Lung (tissue), 11 donors: ENCODE measurements at regions not wholly inside any gene's neighbourhood (a gene's known extent, or its start where the extent isn't known, plus 50 kb on each side); places are given as distances from the start of the nearest gene placed in this dataset.

Experiments
- ATAC-seq: fragments of 200-7000 bp; cut with Tn5 transposase; one replicate; pipeline ENCODE4 v1.9.1; 2020; ENCODE audit warnings: moderate number of reproducible peaks; ENCODE audit not compliant: insufficient read depth, low FRiP score
- DNase-seq, 3 donors: peaks; one replicate each; pipeline ENCODE4 v3.0.0-alpha.2; 2013 to 2017
- H3K27ac ChIP-seq, 2 donors: one replicate each; pipeline ENCODE4 v1.5.1; 2013; ENCODE audit warnings: mild to moderate bottlenecking in 2 of 2, moderate library complexity in 2 of 2, control low read depth in 1 of 2, inconsistent platforms in 1 of 2, low read depth in 1 of 2, low read length in 1 of 2
- H3K27me3 ChIP-seq, 3 donors: one replicate each; pipeline ENCODE4 v1.5.1; 2013; ENCODE audit warnings: low read length in 2 of 3; ENCODE audit not compliant: control insufficient read depth in 3 of 3, insufficient read depth in 3 of 3
- H3K36me3 ChIP-seq, 4 donors: one replicate each; pipeline ENCODE4 v1.5.1; 2013; ENCODE audit warnings: low read length in 4 of 4, mild to moderate bottlenecking in 1 of 4, moderate library complexity in 1 of 4; ENCODE audit not compliant: control insufficient read depth in 4 of 4, insufficient read depth in 4 of 4
- H3K4me1 ChIP-seq, 5 donors: one replicate each; pipeline ENCODE4 v1.5.1; 2013; ENCODE audit warnings: low read length in 5 of 5, mild to moderate bottlenecking in 2 of 5, moderate library complexity in 1 of 5; ENCODE audit not compliant: control insufficient read depth in 5 of 5, insufficient read depth in 5 of 5
- H3K4me3 ChIP-seq: one replicate; pipeline ENCODE4 v1.5.1; 2013; ENCODE audit warnings: mild to moderate bottlenecking, control low read depth, moderate library complexity
- H3K9ac ChIP-seq, 2 donors: one replicate each; pipeline ENCODE4 v1.5.1; 2013; ENCODE audit warnings: low read length in 2 of 2, control low read depth in 1 of 2; ENCODE audit not compliant: insufficient read depth in 1 of 2
- H3K9me3 ChIP-seq, 4 donors: one replicate each; pipeline ENCODE4 v1.5.1; 2013; ENCODE audit warnings: low read length in 3 of 4, mild to moderate bottlenecking in 1 of 4, moderate library complexity in 1 of 4; ENCODE audit not compliant: control insufficient read depth in 4 of 4, insufficient read depth in 3 of 4
- WGBS, 2 donors: extraction: QIAGEN DNeasy Blood & Tissue Kit; methylation state at CpG; one replicate each; pipeline ENCODE4 v1.1.7; 2013; 5-methylcytosine and 5-hydroxymethylcytosine counted together
- TF ChIP-seq, protein P1 (sequence below): IDR thresholded peaks from 2 replicates; pipeline ENCODE4 v1.5.1; 2012; ENCODE audit warnings: mild to moderate bottlenecking; ENCODE audit errors: control extremely low read depth, extremely low read depth
- donor health status: control.
- donor health status: control.
- donor health status: Bipolar disorder and iron deficiency.
- donor health status: healthy.
- donor health status: DM: yes; HTN: yes; CAD: no.

DNA sequence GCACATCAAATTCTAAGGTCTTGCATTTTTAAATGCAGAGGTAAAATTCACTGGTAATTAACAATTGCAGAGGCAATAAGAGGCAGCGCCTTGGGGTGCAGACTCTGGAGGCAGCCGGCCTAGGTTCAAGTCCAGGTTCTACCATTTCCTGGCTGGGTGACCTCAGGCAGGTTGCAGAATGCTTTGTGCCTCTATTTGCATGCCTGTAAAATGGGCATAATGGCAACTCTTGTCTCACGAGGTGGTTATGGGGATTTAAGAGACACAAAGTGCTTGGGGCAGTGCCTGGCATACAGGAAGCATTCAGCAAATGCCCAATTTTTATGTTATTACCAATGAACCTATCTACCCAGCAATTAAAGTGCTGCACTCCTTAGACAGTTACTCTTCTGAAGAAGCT lies 180.0 kb upstream of the LHX5 start:
- H3K27me3 ChIP-seq: peaks cover 0 to 6% (median 4%) of the 10 kb centered on the region in 3 donors
- no peak overlapping the region for H3K9ac ChIP-seq
- H3K36me3 ChIP-seq: no peaks in the 10 kb centered on the region
- no peak for DNase-seq
- 68 to 79% methylated on average over 3 of the region's 3 CpGs for WGBS, 2 donors
- H3K27ac ChIP-seq: no peak overlapping the region
- no peaks in the 10 kb centered on the region for H3K4me1 ChIP-seq
- peaks cover 0 to 18% (median 9%) of the 10 kb centered on the region in 4 donors for H3K9me3 ChIP-seq
- no peak overlapping the region for H3K4me3 ChIP-seq
- TF ChIP-seq, protein P1, sequence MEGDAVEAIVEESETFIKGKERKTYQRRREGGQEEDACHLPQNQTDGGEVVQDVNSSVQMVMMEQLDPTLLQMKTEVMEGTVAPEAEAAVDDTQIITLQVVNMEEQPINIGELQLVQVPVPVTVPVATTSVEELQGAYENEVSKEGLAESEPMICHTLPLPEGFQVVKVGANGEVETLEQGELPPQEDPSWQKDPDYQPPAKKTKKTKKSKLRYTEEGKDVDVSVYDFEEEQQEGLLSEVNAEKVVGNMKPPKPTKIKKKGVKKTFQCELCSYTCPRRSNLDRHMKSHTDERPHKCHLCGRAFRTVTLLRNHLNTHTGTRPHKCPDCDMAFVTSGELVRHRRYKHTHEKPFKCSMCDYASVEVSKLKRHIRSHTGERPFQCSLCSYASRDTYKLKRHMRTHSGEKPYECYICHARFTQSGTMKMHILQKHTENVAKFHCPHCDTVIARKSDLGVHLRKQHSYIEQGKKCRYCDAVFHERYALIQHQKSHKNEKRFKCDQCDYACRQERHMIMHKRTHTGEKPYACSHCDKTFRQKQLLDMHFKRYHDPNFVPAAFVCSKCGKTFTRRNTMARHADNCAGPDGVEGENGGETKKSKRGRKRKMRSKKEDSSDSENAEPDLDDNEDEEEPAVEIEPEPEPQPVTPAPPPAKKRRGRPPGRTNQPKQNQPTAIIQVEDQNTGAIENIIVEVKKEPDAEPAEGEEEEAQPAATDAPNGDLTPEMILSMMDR: no peak
- no peak for ATAC-seq

DNA sequence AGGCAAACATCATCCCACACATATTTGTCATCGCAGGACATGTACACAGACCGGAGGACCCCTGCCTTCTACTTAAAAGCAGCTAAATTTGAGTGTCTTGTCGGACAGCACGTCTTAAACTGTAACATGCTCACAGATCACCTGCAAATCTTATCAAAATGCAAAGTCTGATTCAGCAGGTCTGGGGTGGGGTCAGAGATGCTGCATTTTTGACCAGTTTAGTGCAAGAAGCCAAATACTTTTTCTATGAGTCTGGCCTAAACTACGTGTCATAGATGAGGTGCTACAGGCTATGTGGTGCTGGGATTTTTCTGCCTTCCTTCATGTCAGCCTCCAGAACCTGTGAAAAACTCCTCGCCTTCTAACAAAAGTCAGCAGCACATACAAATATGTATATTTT lies 178.8 kb upstream of the LHX5 start:
- 57 to 66% methylated on average over 6 of the region's 6 CpGs for WGBS, 2 donors
- Histone ChIP-seq H3K27me3 (peaks cover 0 to 11% (median 4%) of the 10 kb centered on the region in 3 donors), H3K27ac (no peak overlapping the region), H3K9me3 (peaks cover 0 to 13% (median 5%) of the 10 kb centered on the region in 4 donors), H3K9ac (no peak overlapping the region), H3K36me3 (no peaks in the 10 kb centered on the region), H3K4me3 (no peak overlapping the region), H3K4me1 (no peaks in the 10 kb centered on the region)
- DNase-seq (no peak), ATAC-seq (no peak)
- TF ChIP-seq, protein P1: no peak

DNA sequence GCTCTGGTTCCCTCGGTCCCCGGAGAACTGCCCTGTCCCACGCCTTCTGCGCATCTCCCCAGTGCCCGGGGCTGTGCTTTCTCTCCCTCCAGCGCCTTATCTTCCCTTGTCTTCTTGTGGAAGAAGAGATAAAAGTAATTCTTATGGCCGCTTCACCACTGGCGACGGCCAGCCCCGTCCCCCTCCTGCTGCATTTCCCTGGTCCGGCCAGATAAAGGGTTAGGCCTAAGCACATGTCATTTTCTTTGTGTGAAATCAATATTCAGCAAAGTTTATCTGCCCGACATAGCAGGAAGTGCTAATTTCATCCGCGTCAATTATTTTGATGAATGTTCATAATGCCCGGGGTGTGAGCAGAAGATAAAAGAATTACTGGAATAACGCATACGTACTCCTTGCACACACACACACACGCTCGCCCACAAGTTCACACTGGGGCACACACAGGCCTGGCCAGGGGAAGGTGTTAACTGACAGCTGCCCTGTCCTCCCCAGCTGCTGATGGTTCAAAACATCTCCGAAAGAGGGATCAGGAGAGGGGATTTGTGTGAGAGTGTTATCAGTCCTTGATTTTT lies 177.7 kb upstream of the LHX5 start:
- TF ChIP-seq, protein P1: no peak
- Histone ChIP-seq H3K27me3 (peaks cover 0 to 13% (median 4%) of the 10 kb centered on the region in 3 donors), H3K4me3 (no peak overlapping the region), H3K27ac (no peak overlapping the region), H3K9ac (no peak overlapping the region), H3K9me3 (peaks cover 0 to 6% (median 1%) of the 10 kb centered on the region in 4 donors), H3K36me3 (no peaks in the 10 kb centered on the region), H3K4me1 (no peaks in the 10 kb centered on the region)
- 38 to 41% methylated on average over 20 of the region's 20 CpGs for WGBS, 2 donors
- DNase-seq (no peak), ATAC-seq (no peak)

DNA sequence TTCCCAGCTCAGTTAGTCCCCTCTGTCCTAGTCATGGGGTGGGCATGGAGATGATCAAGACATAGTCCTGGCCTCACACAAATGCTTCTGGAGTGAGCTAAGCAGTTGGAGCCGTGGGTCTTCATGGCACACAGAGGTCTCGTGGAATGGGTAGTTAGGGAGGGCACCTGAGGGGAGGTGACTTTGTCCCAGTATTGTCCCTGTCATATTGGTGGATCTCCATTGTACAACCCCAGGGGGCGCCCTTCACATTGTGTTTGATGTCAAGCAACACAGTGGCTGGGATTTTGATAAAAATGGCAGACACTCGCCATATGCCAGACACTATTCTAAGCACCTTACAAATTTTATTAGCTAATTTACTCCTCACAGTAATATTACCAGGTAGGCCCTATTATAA lies 175.4 kb upstream of the LHX5 start:
- no peak for ATAC-seq
- H3K36me3 ChIP-seq: no peaks in the 10 kb centered on the region

More for the DNA sequence above, 175.4 kb upstream of the LHX5 start:
- Histone ChIP-seq H3K4me3 (no peak overlapping the region), H3K27ac (no peak overlapping the region), H3K4me1 (no peaks in the 10 kb centered on the region), H3K9ac (no peak overlapping the region), H3K27me3 (peaks cover 4 to 23% (median 6%) of the 10 kb centered on the region in 3 donors), H3K9me3 (peaks cover 0 to 4% (median 0%) of the 10 kb centered on the region in 4 donors)
- no peak for DNase-seq
- TF ChIP-seq, protein P1: no peak
- 74 to 80% methylated on average over 4 of the region's 4 CpGs for WGBS, 2 donors
